HepG2 (cell line): ENCODE measurements at regions not wholly inside any gene's neighbourhood (a gene's known extent, or its start where the extent isn't known, plus 50 kb on each side); places are given as distances from the start of the nearest gene placed in this dataset.

Experiments
- ATAC-seq: fragments of 200-7000 bp; cut with Tn5 transposase; 3 replicates; pipeline ENCODE4 v1.9.1; 2020; ENCODE audit warnings: mild to moderate bottlenecking, moderate library complexity
- BruUV-seq: library from RNA; stranded (reverse); fragments of 400-500 nt; replicated peaks from 2 replicates; lab custom pipeline; 2021; lab: Mats Ljungman, UMichigan
- CTCF ChIA-PET: fragments of 300-600 bp; formaldehyde crosslinking; extraction: SDS; loops from one replicate; lab custom pipeline; 2021; ENCODE audit warnings: low total read pairs, inconsistent platforms, low intra/inter-chr PET ratio; lab: Yijun Ruan, JAX
- POLR2A ChIA-PET: fragments of 350-600 bp; sonication (Branson Sonifier 250); formaldehyde crosslinking; loops from one replicate; lab custom pipeline; 2020; ENCODE audit warnings: antibody characterized with exemption, inconsistent platforms; lab: Yijun Ruan, JAX
- DNase-seq: peaks from one replicate; pipeline ENCODE4 v3.0.0-alpha.2; 2015; ENCODE audit warnings: low spot score
- FAIRE-seq: peaks from 3 replicates; lab custom pipeline; 2011; peaks lifted over from hg19 to GRCh38; lab: Jason Lieb, UNC
- H2AFZ ChIP-seq: one replicate; pipeline ENCODE4 v1.6.1; 2011; ENCODE audit warnings: low read length, inconsistent platforms
- H3K27ac ChIP-seq: fragments of 300-600 bp; 3 replicates; pipeline ENCODE4 v1.8.0; 2011; ENCODE audit warnings: mixed run types, mild to moderate bottlenecking, mixed read lengths, low read length, inconsistent platforms; ENCODE audit not compliant: insufficient read depth; ENCODE audit errors: extremely low read length
- H3K27me3 ChIP-seq, 2 experiments: fragments of 200-600 bp in 1 of 2; 2 replicates in 1 of 2; 3 replicates in 1 of 2; pipeline versions ENCODE4 v1.6.0 to v1.8.0; 2011; ENCODE audit warnings: low read length in 2 of 2, mild to moderate bottlenecking in 2 of 2, moderate library complexity in 2 of 2, inconsistent platforms in 1 of 2; ENCODE audit not compliant: insufficient read depth in 2 of 2, control insufficient read depth in 1 of 2
- H3K36me3 ChIP-seq, 2 experiments: fragments of 200-600 bp in 1 of 2; replicated peaks in 1 of 2; 2 replicates in 1 of 2; 3 replicates in 1 of 2; pipeline versions ENCODE4 v1.5.1 to v1.8.0; 2011; ENCODE audit warnings: low read length in 2 of 2, inconsistent platforms in 1 of 2; ENCODE audit not compliant: insufficient read depth in 2 of 2, control insufficient read depth in 1 of 2
- H3K4me1 ChIP-seq: 2 replicates; pipeline ENCODE4 v1.5.1; 2012; ENCODE audit warnings: low read length, inconsistent platforms; ENCODE audit not compliant: insufficient read depth
- H3K4me2 ChIP-seq: 2 replicates; pipeline ENCODE4 v1.6.0; 2011; ENCODE audit warnings: low read depth, low read length, inconsistent platforms
- H3K4me3 ChIP-seq, 3 experiments: fragments of 200-600 bp in 1 of 3; sonication (generic), shearing (Covaris generic) in 1 of 3; replicated peaks in 1 of 3; 2 replicates each; pipeline ENCODE4 v1.5.1; 2011 to 2016; ENCODE audit warnings: low read length in 3 of 3, inconsistent platforms in 2 of 3, low read depth in 2 of 3, mild to moderate bottlenecking in 2 of 3, control low read depth in 1 of 3, mixed read lengths in 1 of 3; ENCODE audit not compliant: insufficient read depth in 1 of 3
- H3K79me2 ChIP-seq: one replicate; pipeline ENCODE4 v1.6.1; 2011; ENCODE audit warnings: low read length, inconsistent platforms; ENCODE audit not compliant: insufficient read depth
- H3K9ac ChIP-seq: 2 replicates; pipeline ENCODE4 v1.6.0; 2011; ENCODE audit warnings: mild to moderate bottlenecking, low read depth, low read length, inconsistent platforms; ENCODE audit not compliant: insufficient read depth
- H3K9me3 ChIP-seq: 2 replicates; pipeline ENCODE4 v1.5.1; 2012; ENCODE audit warnings: mild to moderate bottlenecking, low read length
- H4K20me1 ChIP-seq: 2 replicates; pipeline ENCODE4 v1.6.0; 2011; ENCODE audit warnings: inconsistent platforms, mild to moderate bottlenecking, low read length, moderate library complexity; ENCODE audit not compliant: insufficient read depth
- CC2D1A ChIP-seq: sonication (generic); formaldehyde crosslinking; IDR thresholded peaks from 2 replicates; pipeline ENCODE4 v1.8.1; 2023; ENCODE audit warnings: mild to moderate bottlenecking, missing genetic modification reagents
- EED ChIP-seq: sonication (generic); formaldehyde crosslinking; IDR thresholded peaks from 2 replicates; pipeline ENCODE4 v1.5.0; 2020; ENCODE audit warnings: mild to moderate bottlenecking, missing genetic modification reagents
- ELF3 ChIP-seq: IDR thresholded peaks from 2 replicates; pipeline ENCODE4 v1.6.1; 2016; ENCODE audit warnings: missing genetic modification reagents, missing compliant biosample characterization
- MXI1 ChIP-seq: IDR thresholded peaks from 3 replicates; pipeline ENCODE4 v1.6.1; 2012; ENCODE audit warnings: low read depth, low read length, inconsistent platforms, borderline replicate concordance
- PRMT3 ChIP-seq: sonication (generic); formaldehyde crosslinking; IDR thresholded peaks from 2 replicates; pipeline ENCODE4 v1.8.1; 2022; ENCODE audit warnings: low read depth, mild to moderate bottlenecking, moderate library complexity, missing genetic modification reagents, borderline replicate concordance
- PRPF4 ChIP-seq: fragments of 200-400 bp; formaldehyde crosslinking; IDR thresholded peaks from 2 replicates; pipeline ENCODE4 v1.6.1; 2016; ENCODE audit warnings: low read length, low read depth; ENCODE audit not compliant: poor library complexity, severe bottlenecking
- TAF1 ChIP-seq: sonication (generic); formaldehyde crosslinking; IDR thresholded peaks from 2 replicates; pipeline ENCODE4 v1.4.0; 2020; ENCODE audit warnings: missing genetic modification reagents
- ZNF138 ChIP-seq: sonication (generic); formaldehyde crosslinking; IDR thresholded peaks from 2 replicates; pipeline ENCODE4 v1.5.0; 2020; ENCODE audit warnings: mild to moderate bottlenecking, low read depth, missing genetic modification reagents
- ZNF18 ChIP-seq: sonication (generic); formaldehyde crosslinking; IDR thresholded peaks from 2 replicates; pipeline ENCODE4 v1.8.0; 2022; ENCODE audit warnings: mild to moderate bottlenecking, missing genetic modification reagents; ENCODE audit not compliant: insufficient replicate concordance
- ZNF224 ChIP-seq: sonication (generic); formaldehyde crosslinking; IDR thresholded peaks from 2 replicates; pipeline ENCODE4 v1.5.0; 2020; ENCODE audit warnings: mild to moderate bottlenecking, missing genetic modification reagents
- ZNF33A ChIP-seq: sonication (generic); formaldehyde crosslinking; IDR thresholded peaks from 2 replicates; pipeline ENCODE4 v1.5.1; 2020; ENCODE audit warnings: missing genetic modification reagents, mild to moderate bottlenecking, moderate library complexity, borderline replicate concordance
- ZNF431 ChIP-seq: sonication (generic); formaldehyde crosslinking; IDR thresholded peaks from 2 replicates; pipeline ENCODE4 v1.9.0; 2022; ENCODE audit warnings: missing genetic modification reagents, low read depth, mild to moderate bottlenecking, borderline replicate concordance
- ZNF432 ChIP-seq: sonication (generic); formaldehyde crosslinking; IDR thresholded peaks from 2 replicates; pipeline ENCODE4 v1.5.0; 2020; ENCODE audit warnings: missing genetic modification reagents, mild to moderate bottlenecking, borderline replicate concordance
- ZNF512B ChIP-seq: sonication (generic); formaldehyde crosslinking; IDR thresholded peaks from 2 replicates; pipeline ENCODE4 v1.5.1; 2020; ENCODE audit warnings: missing genetic modification reagents, mild to moderate bottlenecking, borderline replicate concordance
- ZNF83 ChIP-seq: sonication (generic); formaldehyde crosslinking; IDR thresholded peaks from 2 replicates; pipeline ENCODE4 v1.4.0; 2020; ENCODE audit warnings: missing genetic modification reagents, mild to moderate bottlenecking, borderline replicate concordance
- ZNF879 ChIP-seq: sonication (generic); formaldehyde crosslinking; IDR thresholded peaks from 2 replicates; pipeline ENCODE4 v1.8.1; 2023; ENCODE audit warnings: missing genetic modification reagents
- WGBS: methylation state at CpG from one replicate; pipeline ENCODE4 v1.1.6; 2017; ENCODE audit warnings: low lambda C conversion rate; 5-methylcytosine and 5-hydroxymethylcytosine counted together
- in situ Hi-C: cut with HindIII; loops from 2 replicates; pipeline ENCODE4 v1.10.0; 2017; ENCODE audit warnings: low pct_unique_long_range_greater_than_20kb; ENCODE audit not compliant: extremely low pct_ligation_motif_present
- intact Hi-C: fragments of 100-400 bp; cut with micrococcal nuclease; formaldehyde crosslinking; loops from one replicate; pipeline ENCODE4 v1.10.0; 2022; ENCODE audit not compliant: unreplicated experiment

GRCh38 chr18:42229211-42230210 is 274.5 kb downstream of the PIK3C3 start (continued):
- TF ChIP-seq ZNF512B (CRISPR knock-in tag) (no peak), TAF1 (no peak), ELF3 (CRISPR knock-in tag) (no peak), PRPF4 (no peak), ZNF224 (CRISPR knock-in tag) (no peak)

- no peak overlapping the region for H3K9ac ChIP-seq
- no peaks in the 10 kb centered on the region for H3K27me3 ChIP-seq
- H3K9me3 ChIP-seq: no peaks in the 10 kb centered on the region
- H2AFZ ChIP-seq: no peak overlapping the region
- H3K36me3 ChIP-seq: no peaks in the 10 kb centered on the region
- no peak overlapping the region for H3K4me3 ChIP-seq
- H3K4me1 ChIP-seq: peaks cover 15% of the 10 kb centered on the region
- intact Hi-C loops: no loop called here
- H3K4me2 ChIP-seq: no peak overlapping the region
- 63% methylated on average over 2 of the region's 2 CpGs for WGBS
- no peak for TF ChIP-seq ZNF33A (CRISPR knock-in tag)
- TF ChIP-seq PRMT3 (CRISPR knock-in tag): no peak
- no peak for TF ChIP-seq ZNF879 (CRISPR knock-in tag)
- TF ChIP-seq ZNF138 (CRISPR knock-in tag): no peak
- TF ChIP-seq MXI1: no peak
- no peak for TF ChIP-seq ZNF432 (CRISPR knock-in tag)
- no peak for TF ChIP-seq ZNF83 (CRISPR knock-in tag)
- no peak for TF ChIP-seq ZNF431
- TF ChIP-seq CC2D1A: no peak
- TF ChIP-seq ZNF18: no peak
- TF ChIP-seq EED (CRISPR knock-in tag): no peak
- TF ChIP-seq, all 625 proteins: peak for 0
- H4K20me1 ChIP-seq: no peaks in the 10 kb centered on the region
- ChIA-PET POLR2A (no interaction called here), CTCF (no interaction called here)
- ATAC-seq (no peak), DNase-seq (no peak), FAIRE-seq (no peak)
- H3K27ac ChIP-seq: no peak overlapping the region
- in situ Hi-C loops: no loop called here
- H3K79me2 ChIP-seq: no peaks in the 10 kb centered on the region
- BruUV-seq: no TSS peak
Measured at GRCh38 chr18:42230636-42231035, 275.6 kb downstream of the PIK3C3 start.
